Astrocyte (in vitro differentiated cells and primary cell): ENCODE measurements at regions not wholly inside any gene's neighbourhood (a gene's known extent, or its start where the extent isn't known, plus 50 kb on each side); places are given as distances from the start of the nearest gene placed in this dataset.

Source experiments
- DNase-seq: peaks from one replicate; pipeline ENCODE4 v3.0.0-alpha.2; 2010; ENCODE audit warnings: low read depth
- FAIRE-seq: peaks from 2 replicates; lab custom pipeline; 2011; peaks lifted over from hg19 to GRCh38; lab: Jason Lieb, UNC
- H2AFZ ChIP-seq: 2 replicates; pipeline ENCODE4 v1.6.0; 2012; ENCODE audit warnings: low read depth, low read length, inconsistent platforms
- H3K27ac ChIP-seq: 2 replicates; pipeline ENCODE4 v1.5.1; 2011; ENCODE audit warnings: low read depth, low read length, inconsistent platforms
- H3K27me3 ChIP-seq: 2 replicates; pipeline ENCODE4 v1.6.0; 2011; ENCODE audit warnings: low read length, inconsistent platforms; ENCODE audit not compliant: insufficient read depth
- H3K36me3 ChIP-seq: 2 replicates; pipeline ENCODE4 v1.5.1; 2011; ENCODE audit warnings: low read length, inconsistent platforms; ENCODE audit not compliant: insufficient read depth
- H3K4me1 ChIP-seq: 2 replicates; pipeline ENCODE4 v1.5.1; 2011; ENCODE audit warnings: low read length, inconsistent platforms; ENCODE audit not compliant: insufficient read depth
- H3K4me2 ChIP-seq: 2 replicates; pipeline ENCODE4 v1.6.0; 2012; ENCODE audit warnings: low read length, inconsistent platforms
- H3K4me3 ChIP-seq: 2 replicates; pipeline ENCODE4 v1.5.1; 2011; ENCODE audit warnings: low read depth, mild to moderate bottlenecking, low read length, inconsistent platforms; ENCODE audit not compliant: insufficient read depth
- H3K79me2 ChIP-seq: 2 replicates; pipeline ENCODE4 v1.6.0; 2012; ENCODE audit warnings: mild to moderate bottlenecking, low read length, inconsistent platforms; ENCODE audit not compliant: insufficient read depth
- H3K9ac ChIP-seq: 2 replicates; pipeline ENCODE4 v1.6.0; 2012; ENCODE audit warnings: mild to moderate bottlenecking, low read length, inconsistent platforms
- H3K9me3 ChIP-seq: 2 replicates; pipeline ENCODE4 v1.5.1; 2012; ENCODE audit warnings: low read depth, mild to moderate bottlenecking, low read length, inconsistent platforms; ENCODE audit not compliant: insufficient read depth
- H4K20me1 ChIP-seq: 2 replicates; pipeline ENCODE4 v1.6.0; 2012; ENCODE audit warnings: low read length, inconsistent platforms; ENCODE audit not compliant: insufficient read depth
- H3K27ac Mint-ChIP-seq: one replicate; pipeline ENCODE4 v1.8.0; 2021; ENCODE audit warnings: mild to moderate bottlenecking, mixed read lengths; ENCODE audit not compliant: unreplicated experiment
- H3K27me3 Mint-ChIP-seq: one replicate; pipeline ENCODE4 v1.8.0; 2021; ENCODE audit warnings: low read depth, mixed read lengths; ENCODE audit not compliant: unreplicated experiment
- H3K36me3 Mint-ChIP-seq: one replicate; pipeline ENCODE4 v1.8.0; 2021; ENCODE audit warnings: low read depth, mixed read lengths; ENCODE audit not compliant: unreplicated experiment
- H3K4me1 Mint-ChIP-seq: one replicate; pipeline ENCODE4 v1.8.0; 2021; ENCODE audit warnings: low read depth, mixed read lengths; ENCODE audit not compliant: unreplicated experiment
- H3K4me3 Mint-ChIP-seq: one replicate; pipeline ENCODE4 v1.8.0; 2021; ENCODE audit warnings: mild to moderate bottlenecking, moderate library complexity, mixed read lengths; ENCODE audit not compliant: unreplicated experiment
- H3K9me3 Mint-ChIP-seq: one replicate; pipeline ENCODE4 v1.8.0; 2021; ENCODE audit warnings: mild to moderate bottlenecking, mixed read lengths; ENCODE audit not compliant: unreplicated experiment
- EZH2 ChIP-seq: IDR thresholded peaks from 2 replicates; pipeline ENCODE4 v1.6.1; 2012; ENCODE audit warnings: mild to moderate bottlenecking, low read length, inconsistent platforms; ENCODE audit not compliant: insufficient read depth
- TF ChIP-seq, protein P1 (sequence below): IDR thresholded peaks from 2 replicates; pipeline ENCODE4 v1.5.1; 2011; ENCODE audit warnings: low read depth, mild to moderate bottlenecking, inconsistent platforms, low read length, moderate library complexity; ENCODE audit not compliant: insufficient read depth

DNA sequence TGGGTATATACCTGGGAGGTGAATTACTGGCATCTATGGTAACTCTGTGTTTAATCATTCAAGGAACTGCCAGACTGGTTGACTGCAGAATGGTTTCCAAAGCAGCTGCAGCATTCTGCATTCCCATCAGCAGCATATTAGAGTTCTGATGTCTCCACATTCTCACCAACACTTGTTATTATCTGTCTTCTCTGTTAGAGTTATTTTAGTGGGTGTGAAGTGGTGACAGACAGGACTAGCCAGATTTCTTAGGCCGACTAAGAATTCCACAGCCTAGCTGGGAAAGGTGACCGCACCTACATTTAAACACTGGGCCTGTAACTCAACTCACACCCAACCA lies 110.9 kb downstream of the TMEM170B start:
- Mint-ChIP-seq H3K9me3 (peaks cover 17% of the 10 kb centered on the region), H3K36me3 (peaks cover 3% of the 10 kb centered on the region), H3K27ac (no peak overlapping the region), H3K4me3 (no peak overlapping the region), H3K27me3 (no peaks in the 10 kb centered on the region), H3K4me1 (peaks cover 37% of the 10 kb centered on the region)
- Histone ChIP-seq H3K27me3 (no peaks in the 10 kb centered on the region), H3K4me1 (peaks cover 29% of the 10 kb centered on the region), H3K27ac (no peak overlapping the region), H3K36me3 (no peaks in the 10 kb centered on the region), H2AFZ (no peak overlapping the region), H3K4me2 (no peak overlapping the region), H3K4me3 (no peak overlapping the region), H3K9me3 (peaks cover 3% of the 10 kb centered on the region), H4K20me1 (no peaks in the 10 kb centered on the region), H3K9ac (no peak overlapping the region), H3K79me2 (no peaks in the 10 kb centered on the region)
- FAIRE-seq (no peak), DNase-seq (no peak)
- TF ChIP-seq EZH2 = no peak
- TF ChIP-seq, protein P1, sequence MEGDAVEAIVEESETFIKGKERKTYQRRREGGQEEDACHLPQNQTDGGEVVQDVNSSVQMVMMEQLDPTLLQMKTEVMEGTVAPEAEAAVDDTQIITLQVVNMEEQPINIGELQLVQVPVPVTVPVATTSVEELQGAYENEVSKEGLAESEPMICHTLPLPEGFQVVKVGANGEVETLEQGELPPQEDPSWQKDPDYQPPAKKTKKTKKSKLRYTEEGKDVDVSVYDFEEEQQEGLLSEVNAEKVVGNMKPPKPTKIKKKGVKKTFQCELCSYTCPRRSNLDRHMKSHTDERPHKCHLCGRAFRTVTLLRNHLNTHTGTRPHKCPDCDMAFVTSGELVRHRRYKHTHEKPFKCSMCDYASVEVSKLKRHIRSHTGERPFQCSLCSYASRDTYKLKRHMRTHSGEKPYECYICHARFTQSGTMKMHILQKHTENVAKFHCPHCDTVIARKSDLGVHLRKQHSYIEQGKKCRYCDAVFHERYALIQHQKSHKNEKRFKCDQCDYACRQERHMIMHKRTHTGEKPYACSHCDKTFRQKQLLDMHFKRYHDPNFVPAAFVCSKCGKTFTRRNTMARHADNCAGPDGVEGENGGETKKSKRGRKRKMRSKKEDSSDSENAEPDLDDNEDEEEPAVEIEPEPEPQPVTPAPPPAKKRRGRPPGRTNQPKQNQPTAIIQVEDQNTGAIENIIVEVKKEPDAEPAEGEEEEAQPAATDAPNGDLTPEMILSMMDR = no peak

DNA sequence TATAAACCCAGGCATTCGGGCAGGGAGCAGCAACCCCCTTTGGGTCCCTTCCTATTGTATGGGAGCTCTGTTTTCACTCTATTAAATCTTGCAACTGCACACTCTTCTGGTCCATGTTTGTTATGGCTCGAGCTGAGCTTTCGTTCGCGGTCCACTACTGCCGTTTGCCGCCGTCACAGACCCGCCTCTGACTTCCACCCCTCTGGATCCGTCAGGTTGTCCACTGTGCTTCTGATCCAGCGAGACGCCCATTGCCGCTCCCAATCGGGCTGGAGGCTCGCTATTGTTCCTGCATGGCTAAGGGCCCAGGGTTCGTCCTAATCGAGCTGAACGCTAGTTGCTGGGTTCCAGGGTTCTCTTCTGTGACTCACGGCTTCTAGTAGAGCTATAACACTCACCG lies 111.3 kb downstream of the TMEM170B start:
- peaks cover 13% of the 10 kb centered on the region for H3K9me3 Mint-ChIP-seq
- peaks cover 3% of the 10 kb centered on the region for H3K36me3 Mint-ChIP-seq
- Histone ChIP-seq H3K4me1 (peaks cover 34% of the 10 kb centered on the region), H3K27ac (peak overlapping the region; percentile 76), H3K27me3 (no peaks in the 10 kb centered on the region), H3K4me2 (no peak overlapping the region), H3K4me3 (no peak overlapping the region), H3K79me2 (no peaks in the 10 kb centered on the region), H2AFZ (no peak overlapping the region), H3K36me3 (no peaks in the 10 kb centered on the region), H3K9me3 (peaks cover 3% of the 10 kb centered on the region), H4K20me1 (no peaks in the 10 kb centered on the region), H3K9ac (no peak overlapping the region)
- H3K27me3 Mint-ChIP-seq = no peaks in the 10 kb centered on the region
- H3K27ac Mint-ChIP-seq = no peak overlapping the region
- H3K4me3 Mint-ChIP-seq = no peak overlapping the region
- DNase-seq (no peak), FAIRE-seq (no peak)
- TF ChIP-seq EZH2 = no peak
- TF ChIP-seq, protein P1 = no peak
- H3K4me1 Mint-ChIP-seq = peaks cover 41% of the 10 kb centered on the region

DNA sequence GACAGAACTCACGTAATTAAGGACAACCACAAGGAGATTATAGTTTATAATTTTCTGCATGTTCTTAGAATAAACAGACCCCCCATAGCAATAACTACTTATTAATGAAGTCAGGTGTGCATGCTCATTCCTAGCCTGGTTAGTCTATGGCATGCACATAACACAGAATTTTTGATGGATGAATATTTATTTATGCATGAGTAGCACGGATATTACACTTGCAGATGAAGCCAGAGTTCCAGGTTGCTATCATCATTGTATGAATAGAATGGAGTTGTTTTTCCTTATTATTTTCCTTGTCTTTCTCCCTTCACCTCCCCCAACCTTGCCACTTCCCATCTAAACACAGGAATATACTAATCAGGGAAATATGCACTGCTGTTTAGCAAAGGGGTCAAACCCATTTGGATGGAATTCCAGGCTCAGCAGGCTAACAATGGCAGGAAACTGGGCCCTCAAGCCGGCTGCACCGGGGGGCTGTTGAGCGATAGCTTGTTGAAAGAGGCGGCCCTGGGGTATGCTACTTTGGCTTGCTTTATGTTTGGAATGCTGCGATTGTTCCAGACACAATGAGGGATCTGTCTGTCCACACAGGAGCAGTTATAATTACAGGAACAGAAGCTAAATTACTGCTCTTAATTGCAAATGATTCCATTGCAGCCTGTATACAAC lies 112.6 kb downstream of the TMEM170B start:
- Histone ChIP-seq H2AFZ (peak overlapping the region; percentile 3), H3K4me3 (no peak overlapping the region), H3K27me3 (no peaks in the 10 kb centered on the region), H3K79me2 (no peaks in the 10 kb centered on the region), H3K36me3 (no peaks in the 10 kb centered on the region), H3K27ac (peak overlapping the region; percentile 91), H3K9me3 (peaks cover 3% of the 10 kb centered on the region), H4K20me1 (no peaks in the 10 kb centered on the region), H3K4me1 (peaks cover 46% of the 10 kb centered on the region), H3K4me2 (peak overlapping the region; percentile 55), H3K9ac (peak overlapping the region; percentile 72)
- no peaks in the 10 kb centered on the region for H3K27me3 Mint-ChIP-seq
- FAIRE-seq (no peak), DNase-seq (peak; percentile 89)
- peaks cover 13% of the 10 kb centered on the region for H3K9me3 Mint-ChIP-seq
- H3K4me3 Mint-ChIP-seq = no peak overlapping the region
- peak overlapping the region; percentile 95 for H3K27ac Mint-ChIP-seq
- no peak for TF ChIP-seq EZH2
- TF ChIP-seq, protein P1 = no peak
- peaks cover 3% of the 10 kb centered on the region for H3K36me3 Mint-ChIP-seq
- peaks cover 53% of the 10 kb centered on the region for H3K4me1 Mint-ChIP-seq
